Fibroblast of lung (primary cell): ENCODE measurements at regions not wholly inside any gene's neighbourhood (a gene's known extent, or its start where the extent isn't known, plus 50 kb on each side); places are given as distances from the start of the nearest gene placed in this dataset.

Source experiments
- EZH2 ChIP-seq: IDR thresholded peaks from 2 replicates; pipeline ENCODE4 v1.5.1; 2012; ENCODE audit warnings: low read length, control low read depth, mild to moderate bottlenecking; ENCODE audit errors: missing control alignments
- TF ChIP-seq, protein P1 (sequence below), 2 donors: IDR thresholded peaks in 1 of 2; conservative IDR thresholded peaks in 1 of 2; 1 replicate in 1 of 2; 2 replicates in 1 of 2; pipeline ENCODE4 v1.5.1; 2011 to 2012; ENCODE audit warnings: low read length in 2 of 2, control low read depth in 1 of 2, inconsistent platforms in 1 of 2, low read depth in 1 of 2, mild to moderate bottlenecking in 1 of 2

- TF ChIP-seq, protein P1, sequence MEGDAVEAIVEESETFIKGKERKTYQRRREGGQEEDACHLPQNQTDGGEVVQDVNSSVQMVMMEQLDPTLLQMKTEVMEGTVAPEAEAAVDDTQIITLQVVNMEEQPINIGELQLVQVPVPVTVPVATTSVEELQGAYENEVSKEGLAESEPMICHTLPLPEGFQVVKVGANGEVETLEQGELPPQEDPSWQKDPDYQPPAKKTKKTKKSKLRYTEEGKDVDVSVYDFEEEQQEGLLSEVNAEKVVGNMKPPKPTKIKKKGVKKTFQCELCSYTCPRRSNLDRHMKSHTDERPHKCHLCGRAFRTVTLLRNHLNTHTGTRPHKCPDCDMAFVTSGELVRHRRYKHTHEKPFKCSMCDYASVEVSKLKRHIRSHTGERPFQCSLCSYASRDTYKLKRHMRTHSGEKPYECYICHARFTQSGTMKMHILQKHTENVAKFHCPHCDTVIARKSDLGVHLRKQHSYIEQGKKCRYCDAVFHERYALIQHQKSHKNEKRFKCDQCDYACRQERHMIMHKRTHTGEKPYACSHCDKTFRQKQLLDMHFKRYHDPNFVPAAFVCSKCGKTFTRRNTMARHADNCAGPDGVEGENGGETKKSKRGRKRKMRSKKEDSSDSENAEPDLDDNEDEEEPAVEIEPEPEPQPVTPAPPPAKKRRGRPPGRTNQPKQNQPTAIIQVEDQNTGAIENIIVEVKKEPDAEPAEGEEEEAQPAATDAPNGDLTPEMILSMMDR (conservative IDR thresholded peaks at IDR 0.05 in 1 of 2, IDR thresholded peaks at IDR 0.05 in 1 of 2; ENCODE audit: low read depth in 1 of 2, low read length in 2 of 2) = no peak
- TF ChIP-seq EZH2 = no peak
These were observed 62.0 kb upstream of the RANBP3L start for GRCh38 chr5:36363744-36364143.
